ENCODE measurements at regions not wholly inside any gene's neighbourhood (a gene's known extent, or its start where the extent isn't known, plus 50 kb on each side); places are given as distances from the start of the nearest gene placed in this dataset.

- no peak for TF ChIP-seq CTCF (IDR thresholded peaks at IDR 0.05; ENCODE audit: insufficient read depth, low read length, poor library complexity, severe bottlenecking)
- TF ChIP-seq EZH2phosphoT487 (conservative IDR thresholded peaks at IDR 0.05; ENCODE audit: low read length), result no peak
Observed at GRCh38 chr4:54946741-54947140, 178.7 kb downstream of the KDR start.

Measured in SU-DHL-6 (cell line).